Parathyroid adenoma (tissue), 2 donors: ENCODE measurements at regions not wholly inside any gene's neighbourhood (a gene's known extent, or its start where the extent isn't known, plus 50 kb on each side); places are given as distances from the start of the nearest gene placed in this dataset.
A peak's percentile ranks its signal among the peaks of the same experiment; 100 is the strongest.

Experiments used
- H2AFZ ChIP-seq: fragments of 300-600 bp; sonication (generic); one replicate; pipeline ENCODE4 v1.7.0; 2017; ENCODE audit warnings: antibody characterized with exemption, mild to moderate bottlenecking
- H3K27ac ChIP-seq: fragments of 300-600 bp; sonication (generic); one replicate; pipeline ENCODE4 v1.7.0; 2017
- H3K27me3 ChIP-seq: fragments of 300-600 bp; sonication (generic); one replicate; pipeline ENCODE4 v1.7.0; 2017; ENCODE audit warnings: low read length; ENCODE audit not compliant: control insufficient read depth, insufficient read depth
- H3K36me3 ChIP-seq: fragments of 300-600 bp; sonication (generic); one replicate; pipeline ENCODE4 v1.7.0; 2017; ENCODE audit warnings: low read length; ENCODE audit not compliant: control insufficient read depth, insufficient read depth
- H3K4me1 ChIP-seq: fragments of 300-600 bp; sonication (generic); one replicate; pipeline ENCODE4 v1.7.0; 2017; ENCODE audit warnings: control low read depth
- H3K4me2 ChIP-seq: fragments of 300-600 bp; sonication (generic); one replicate; pipeline ENCODE4 v1.7.0; 2017; ENCODE audit warnings: low read length
- H3K4me3 ChIP-seq: fragments of 300-600 bp; sonication (generic); one replicate; pipeline ENCODE4 v1.7.0; 2017; ENCODE audit warnings: low read depth, low read length
- H3K79me2 ChIP-seq: fragments of 300-600 bp; sonication (generic); one replicate; pipeline ENCODE4 v1.7.0; 2017; ENCODE audit warnings: control low read depth
- H3K9ac ChIP-seq: fragments of 300-600 bp; sonication (generic); one replicate; pipeline ENCODE4 v1.7.0; 2017; ENCODE audit warnings: mild to moderate bottlenecking
- H3K9me3 ChIP-seq: fragments of 300-600 bp; sonication (generic); one replicate; pipeline ENCODE4 v1.7.0; 2017; ENCODE audit warnings: low read length; ENCODE audit not compliant: control insufficient read depth
- TF ChIP-seq, protein P1 (sequence below): fragments of 300-600 bp; sonication (generic); IDR thresholded peaks from one replicate; pipeline ENCODE4 v1.7.0; 2017; ENCODE audit warnings: antibody characterized with exemption, mild to moderate bottlenecking
- donor health status: primary hyperparathyroidism.

DNA sequence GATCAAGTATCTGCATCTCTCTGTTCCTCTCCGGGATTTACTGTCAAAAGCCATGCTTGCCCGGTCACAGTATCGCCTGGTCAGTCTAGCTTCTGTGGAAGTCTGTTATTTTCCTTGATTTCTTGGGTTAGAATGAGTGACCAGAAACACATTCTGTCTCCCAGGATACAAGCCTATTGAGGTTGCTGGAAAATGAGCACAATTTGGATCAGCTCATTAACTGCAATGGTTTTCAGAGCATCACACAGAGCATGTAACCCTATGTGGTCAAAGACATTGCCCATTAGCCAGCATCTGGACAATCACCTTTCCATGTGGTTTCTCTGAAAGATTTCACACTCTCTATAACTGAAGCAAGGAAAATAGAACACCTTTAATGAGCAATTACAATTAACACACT is 124.2 kb upstream of the FAM98A start:
- H3K36me3 ChIP-seq = no peaks in the 10 kb centered on the region
- H3K9me3 ChIP-seq = no peaks in the 10 kb centered on the region
- H3K4me3 ChIP-seq = no peak overlapping the region
- H3K27me3 ChIP-seq = no peaks in the 10 kb centered on the region
- H3K9ac ChIP-seq = no peak overlapping the region
- no peaks in the 10 kb centered on the region for H3K4me1 ChIP-seq
- H3K79me2 ChIP-seq = no peaks in the 10 kb centered on the region
- no peak overlapping the region for H3K4me2 ChIP-seq
- no peak overlapping the region for H3K27ac ChIP-seq
- H2AFZ ChIP-seq = no peak overlapping the region
- TF ChIP-seq, protein P1, sequence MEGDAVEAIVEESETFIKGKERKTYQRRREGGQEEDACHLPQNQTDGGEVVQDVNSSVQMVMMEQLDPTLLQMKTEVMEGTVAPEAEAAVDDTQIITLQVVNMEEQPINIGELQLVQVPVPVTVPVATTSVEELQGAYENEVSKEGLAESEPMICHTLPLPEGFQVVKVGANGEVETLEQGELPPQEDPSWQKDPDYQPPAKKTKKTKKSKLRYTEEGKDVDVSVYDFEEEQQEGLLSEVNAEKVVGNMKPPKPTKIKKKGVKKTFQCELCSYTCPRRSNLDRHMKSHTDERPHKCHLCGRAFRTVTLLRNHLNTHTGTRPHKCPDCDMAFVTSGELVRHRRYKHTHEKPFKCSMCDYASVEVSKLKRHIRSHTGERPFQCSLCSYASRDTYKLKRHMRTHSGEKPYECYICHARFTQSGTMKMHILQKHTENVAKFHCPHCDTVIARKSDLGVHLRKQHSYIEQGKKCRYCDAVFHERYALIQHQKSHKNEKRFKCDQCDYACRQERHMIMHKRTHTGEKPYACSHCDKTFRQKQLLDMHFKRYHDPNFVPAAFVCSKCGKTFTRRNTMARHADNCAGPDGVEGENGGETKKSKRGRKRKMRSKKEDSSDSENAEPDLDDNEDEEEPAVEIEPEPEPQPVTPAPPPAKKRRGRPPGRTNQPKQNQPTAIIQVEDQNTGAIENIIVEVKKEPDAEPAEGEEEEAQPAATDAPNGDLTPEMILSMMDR = no peak

DNA sequence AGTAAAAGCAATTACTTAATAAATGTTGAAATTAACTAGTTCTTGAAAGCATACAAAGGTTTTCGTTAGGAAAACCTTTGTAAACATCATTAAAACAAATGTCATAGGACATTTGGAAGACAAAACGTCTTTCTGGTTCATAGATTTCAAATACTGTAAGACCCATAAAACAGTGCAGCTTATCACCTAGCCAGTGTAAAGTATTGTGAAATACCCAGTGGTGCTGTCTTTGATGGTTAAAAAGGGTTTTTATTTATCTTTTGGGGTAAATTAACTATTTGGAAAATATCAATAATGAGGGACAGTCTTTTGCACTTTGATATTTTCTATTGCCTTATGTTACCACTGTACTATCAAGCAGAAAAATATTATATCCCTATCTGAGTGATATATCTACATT is 120.0 kb upstream of the FAM98A start:
- H3K27me3 ChIP-seq = no peaks in the 10 kb centered on the region
- TF ChIP-seq, protein P1 = no peak
- H3K4me3 ChIP-seq = no peak overlapping the region

DNA sequence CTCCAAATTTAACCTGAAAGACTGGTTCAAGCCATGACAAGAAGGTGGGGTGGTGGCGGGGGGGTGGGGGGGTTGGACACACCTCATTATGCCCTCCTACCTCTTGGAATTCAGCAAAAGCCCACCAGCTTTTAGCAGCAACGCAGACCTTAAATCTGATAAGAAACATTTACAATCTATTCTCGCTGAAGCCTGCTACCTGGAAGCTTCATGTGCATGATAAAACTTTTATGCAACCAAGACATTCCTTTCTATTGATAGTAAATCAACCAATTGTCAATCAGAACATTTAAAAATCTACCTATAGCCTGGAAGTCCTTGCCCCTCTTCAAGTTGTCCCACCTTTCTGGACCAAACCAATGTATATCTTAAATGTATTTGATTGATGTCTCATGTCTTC is 113.6 kb upstream of the FAM98A start:
- no peaks in the 10 kb centered on the region for H3K79me2 ChIP-seq
- H2AFZ ChIP-seq = no peak overlapping the region
- no peaks in the 10 kb centered on the region for H3K9me3 ChIP-seq
- H3K4me1 ChIP-seq = no peaks in the 10 kb centered on the region
- no peaks in the 10 kb centered on the region for H3K36me3 ChIP-seq
- H3K27me3 ChIP-seq = no peaks in the 10 kb centered on the region
- no peak overlapping the region for H3K27ac ChIP-seq
- no peak overlapping the region for H3K4me2 ChIP-seq
- no peak overlapping the region for H3K4me3 ChIP-seq
- TF ChIP-seq, protein P1 = no peak
- no peak overlapping the region for H3K9ac ChIP-seq

More for the DNA sequence above, 120.0 kb upstream of the FAM98A start:
- Histone ChIP-seq H3K4me2 (no peak overlapping the region), H3K79me2 (no peaks in the 10 kb centered on the region), H3K9me3 (no peaks in the 10 kb centered on the region), H3K4me1 (no peaks in the 10 kb centered on the region), H3K9ac (no peak overlapping the region), H2AFZ (no peak overlapping the region), H3K27ac (no peak overlapping the region), H3K36me3 (no peaks in the 10 kb centered on the region)

DNA sequence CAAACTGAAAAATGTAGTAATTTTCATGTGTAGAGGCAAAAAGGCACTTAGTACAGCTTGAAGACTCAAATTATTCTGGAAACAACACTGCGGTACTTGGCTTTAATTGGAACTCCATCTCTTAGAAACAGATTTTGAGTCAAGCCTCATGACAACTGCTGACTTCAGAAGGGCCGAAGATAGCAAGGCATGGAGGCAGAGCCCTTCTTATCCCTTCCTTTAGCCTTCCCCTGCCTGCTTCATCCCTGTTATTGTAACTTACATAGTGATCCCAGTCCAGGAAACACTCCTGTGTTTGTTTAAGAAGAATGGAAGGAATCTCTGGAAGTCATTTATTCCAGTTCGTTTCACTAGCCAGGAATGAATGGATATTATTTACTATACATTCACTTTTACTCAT is 110.9 kb upstream of the FAM98A start:
- no peaks in the 10 kb centered on the region for H3K9me3 ChIP-seq
- H2AFZ ChIP-seq = peak overlapping the region; percentile 59
- no peaks in the 10 kb centered on the region for H3K36me3 ChIP-seq
- no peak overlapping the region for H3K9ac ChIP-seq
- H3K4me2 ChIP-seq = no peak overlapping the region
- H3K27ac ChIP-seq = no peak overlapping the region
- no peaks in the 10 kb centered on the region for H3K4me1 ChIP-seq
- TF ChIP-seq, protein P1 = no peak
- no peaks in the 10 kb centered on the region for H3K27me3 ChIP-seq
- H3K79me2 ChIP-seq = no peaks in the 10 kb centered on the region
- H3K4me3 ChIP-seq = no peak overlapping the region

DNA sequence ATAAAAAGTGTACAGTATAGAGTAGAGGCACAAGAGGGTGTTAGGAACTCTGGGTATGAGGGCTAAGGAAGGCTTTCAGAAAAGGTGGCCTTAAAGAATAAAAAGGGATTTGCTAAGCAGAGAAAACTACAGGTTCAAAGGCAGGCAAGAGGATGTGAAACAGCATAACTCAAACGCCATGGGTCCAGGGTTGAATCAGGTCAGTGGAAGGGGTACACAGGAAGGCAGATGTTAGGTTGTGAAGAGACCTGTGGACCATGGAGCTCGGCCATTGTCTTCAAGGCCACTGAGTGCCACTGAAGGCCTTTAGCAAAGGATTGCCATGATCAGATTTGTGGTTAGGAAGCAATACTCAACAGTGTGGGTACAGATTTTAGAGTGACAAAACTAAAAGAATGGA is 108.2 kb upstream of the FAM98A start:
- H3K79me2 ChIP-seq = no peaks in the 10 kb centered on the region
- H3K27ac ChIP-seq = no peak overlapping the region
- H3K9ac ChIP-seq = no peak overlapping the region
- no peak overlapping the region for H3K4me2 ChIP-seq
- no peaks in the 10 kb centered on the region for H3K36me3 ChIP-seq
- TF ChIP-seq, protein P1 = no peak
- no peaks in the 10 kb centered on the region for H3K9me3 ChIP-seq
- no peak overlapping the region for H2AFZ ChIP-seq
- H3K4me3 ChIP-seq = no peak overlapping the region
- no peaks in the 10 kb centered on the region for H3K27me3 ChIP-seq
- no peaks in the 10 kb centered on the region for H3K4me1 ChIP-seq
